ENCODE measurements at regions not wholly inside any gene's neighbourhood (a gene's known extent, or its start where the extent isn't known, plus 50 kb on each side); places are given as distances from the start of the nearest gene placed in this dataset.

DNA sequence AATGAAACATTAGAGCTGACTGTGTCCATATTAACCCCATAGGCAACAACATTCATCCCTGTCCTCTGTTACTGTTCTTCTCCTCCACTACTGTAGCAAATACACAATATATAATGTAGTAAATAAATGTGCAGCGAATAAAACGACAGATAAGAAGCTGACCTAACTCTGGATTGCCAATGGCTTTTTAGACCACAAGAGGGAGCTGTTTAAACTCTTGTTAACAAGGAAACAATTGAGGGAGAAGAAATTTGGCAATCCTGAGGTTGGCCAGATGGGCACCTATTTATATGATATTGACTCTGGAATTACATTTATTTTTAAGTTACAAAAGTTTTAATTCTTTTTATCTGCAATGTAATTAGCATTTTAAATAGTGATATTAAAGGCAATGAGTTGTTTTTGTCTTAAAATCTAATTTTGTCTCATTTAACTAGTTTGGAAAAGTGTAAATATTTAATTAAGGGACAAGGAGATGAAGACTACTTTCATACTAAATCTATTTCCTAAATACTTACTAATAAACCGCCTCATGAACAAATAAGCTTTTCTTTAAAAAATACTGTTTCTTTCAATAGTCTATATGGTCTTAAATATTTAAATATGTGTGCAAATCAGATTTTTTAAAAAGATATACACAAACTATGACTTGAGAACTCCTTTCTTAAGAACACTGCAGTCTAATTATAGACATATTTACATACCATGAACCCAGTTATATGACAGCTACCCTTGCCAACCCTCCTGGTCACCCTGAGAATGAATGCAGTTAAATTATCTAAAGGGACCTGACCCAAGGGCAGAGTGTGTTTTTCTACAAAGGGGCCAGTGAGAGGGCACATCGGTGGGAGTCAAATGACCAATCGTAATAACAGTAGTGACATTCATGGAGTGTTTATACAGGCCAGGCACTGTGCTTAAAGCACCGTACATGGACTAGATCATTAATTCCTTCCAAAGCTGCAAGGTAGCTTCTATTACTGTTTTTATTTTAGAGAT, 52.9 kb upstream of the HPF1 start:
- H3K4me3 Mint-ChIP-seq: no peak overlapping the region
- no peak overlapping the region for H3K27ac Mint-ChIP-seq
- H3K27me3 Mint-ChIP-seq: peaks cover 14% of the 10 kb centered on the region
- no peaks in the 10 kb centered on the region for H3K36me3 Mint-ChIP-seq (ENCODE audit: low read depth)
- no peaks in the 10 kb centered on the region for H3K4me1 Mint-ChIP-seq
- no peaks in the 10 kb centered on the region for H3K9me3 Mint-ChIP-seq
- no peak for ATAC-seq (replicated peaks)

DNA sequence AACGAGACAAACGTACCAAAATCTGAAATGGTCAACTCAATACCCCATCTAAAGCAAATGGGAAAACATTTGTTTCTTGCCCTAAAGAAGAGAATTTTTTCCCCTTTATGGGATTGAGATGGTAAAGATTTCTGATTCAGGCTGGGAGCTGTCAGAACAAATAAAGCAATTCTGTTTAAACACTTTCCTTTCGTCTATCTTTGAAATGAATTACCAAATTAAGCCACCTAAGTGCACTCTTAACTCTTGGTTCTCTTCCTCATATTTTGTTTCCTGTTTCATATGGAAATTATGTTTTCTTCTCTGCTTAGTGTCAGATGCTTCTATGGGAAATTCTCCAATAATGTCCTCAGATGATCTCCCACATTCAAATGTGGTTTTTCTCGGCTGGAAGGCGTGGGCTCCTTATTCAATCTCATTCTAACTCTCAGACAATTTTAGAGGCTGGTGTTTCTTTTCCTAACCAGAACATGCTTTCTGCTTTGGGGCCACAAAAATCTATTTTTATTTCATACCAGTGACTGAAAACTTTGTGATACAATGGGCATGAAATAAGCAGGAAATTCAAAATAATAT, 50.3 kb upstream of the HPF1 start:
- H3K36me3 Mint-ChIP-seq (ENCODE audit: low read depth): no peaks in the 10 kb centered on the region
- no peaks in the 10 kb centered on the region for H3K9me3 Mint-ChIP-seq
- no peak overlapping the region for H3K27ac Mint-ChIP-seq
- H3K27me3 Mint-ChIP-seq: peaks cover 14% of the 10 kb centered on the region
- H3K4me3 Mint-ChIP-seq: no peak overlapping the region
- no peaks in the 10 kb centered on the region for H3K4me1 Mint-ChIP-seq
- no peak for ATAC-seq (replicated peaks)
